Astrocyte of the spinal cord (primary cell): ENCODE measurements at regions not wholly inside any gene's neighbourhood (a gene's known extent, or its start where the extent isn't known, plus 50 kb on each side); places are given as distances from the start of the nearest gene placed in this dataset.
A peak's percentile ranks its signal among the peaks of the same experiment; 100 is the strongest.

Experiments used
- DNase-seq: peaks from one replicate; pipeline ENCODE4 v3.0.0; 2011; ENCODE audit warnings: low read depth, low spot score
- H3K4me3 ChIP-seq: 2 replicates; pipeline ENCODE4 v1.5.1; 2011; ENCODE audit warnings: low read depth, mild to moderate bottlenecking, low read length, moderate library complexity
- CTCF ChIP-seq: IDR thresholded peaks from 2 replicates; pipeline ENCODE4 v1.5.1; 2012; ENCODE audit warnings: low read depth, mild to moderate bottlenecking, low read length, inconsistent platforms
- in situ Hi-C: cut with HindIII; loops from 2 replicates; pipeline ENCODE4 v1.10.0; 2017; ENCODE audit warnings: low sequenced_read_pairs

GRCh38 chr2:181243319-181243718 lies 213.9 kb upstream of the ITGA4 start:
- TF ChIP-seq CTCF: no peak
- in situ Hi-C loops: no loop called here
- no peak for DNase-seq
- no peak overlapping the region for H3K4me3 ChIP-seq

- DNase-seq: no peak
- TF ChIP-seq CTCF: no peak
- H3K4me3 ChIP-seq: no peak overlapping the region
- in situ Hi-C loops: no loop called here
Measured at GRCh38 chr2:181250691-181251090, 206.5 kb upstream of the ITGA4 start.

GRCh38 chr2:181252262-181253148 lies 204.7 kb upstream of the ITGA4 start:
- no peak for TF ChIP-seq CTCF
- H3K4me3 ChIP-seq: no peak overlapping the region
- in situ Hi-C loops: no loop called here
- DNase-seq: no peak

- no peak overlapping the region for H3K4me3 ChIP-seq
- TF ChIP-seq CTCF: no peak
- in situ Hi-C loops: no loop called here
- no peak for DNase-seq
Measured at GRCh38 chr2:181253438-181253837, 203.7 kb upstream of the ITGA4 start.

- no peak for TF ChIP-seq CTCF
- H3K4me3 ChIP-seq: no peak overlapping the region
- in situ Hi-C loops: no loop called here
- DNase-seq: no peak
Measured at GRCh38 chr2:181255651-181256050, 201.5 kb upstream of the ITGA4 start.

GRCh38 chr2:181258720-181259119 lies 198.5 kb upstream of the ITGA4 start:
- DNase-seq: peak; percentile 34
- TF ChIP-seq CTCF: no peak
- in situ Hi-C loops: no loop called here

More at GRCh38 chr2:181258720-181259119, 198.5 kb upstream of the ITGA4 start:
- H3K4me3 ChIP-seq: no peak overlapping the region
